HTR-8/SVneo (cell line): ENCODE measurements at regions not wholly inside any gene's neighbourhood (a gene's known extent, or its start where the extent isn't known, plus 50 kb on each side); places are given as distances from the start of the nearest gene placed in this dataset.

ENCODE experiments used
- DNase-seq: peaks from one replicate; pipeline ENCODE4 v3.0.0; 2011; ENCODE audit warnings: low spot score, mixed read lengths; ENCODE audit not compliant: insufficient read length
- FAIRE-seq: peaks from 2 replicates; lab custom pipeline; 2011; peaks lifted over from hg19 to GRCh38; lab: Jason Lieb, UNC

GRCh38 chr4:117422297-117422696 is 336.9 kb upstream of the TRAM1L1 start:
- no peak for FAIRE-seq
- no peak for DNase-seq

- DNase-seq: no peak
- no peak for FAIRE-seq
These were observed 340.3 kb upstream of the TRAM1L1 start for GRCh38 chr4:117425636-117426035.

- DNase-seq: no peak
- no peak for FAIRE-seq
These were observed 343.2 kb upstream of the TRAM1L1 start for GRCh38 chr4:117428536-117428935.

- DNase-seq: no peak
- FAIRE-seq: no peak
These were observed 343.7 kb upstream of the TRAM1L1 start for GRCh38 chr4:117429061-117429460.

- DNase-seq: no peak
- no peak for FAIRE-seq
These were observed 344.1 kb upstream of the TRAM1L1 start for GRCh38 chr4:117429506-117429905.

GRCh38 chr4:117434424-117434823 is 349.0 kb upstream of the TRAM1L1 start:
- no peak for DNase-seq
- no peak for FAIRE-seq

- FAIRE-seq (no peak), DNase-seq (no peak)
These were observed 362.5 kb upstream of the TRAM1L1 start for GRCh38 chr4:117447925-117448324.

GRCh38 chr4:117455088-117455487 is 369.7 kb upstream of the TRAM1L1 start:
- no peak for FAIRE-seq
- no peak for DNase-seq

- FAIRE-seq (no peak), DNase-seq (no peak)
These were observed 381.0 kb upstream of the TRAM1L1 start for GRCh38 chr4:117466388-117466787.

GRCh38 chr4:117467404-117467803 is 382.0 kb upstream of the TRAM1L1 start:
- FAIRE-seq (no peak), DNase-seq (no peak)

GRCh38 chr4:117474987-117475386 is 389.6 kb upstream of the TRAM1L1 start:
- FAIRE-seq: no peak
- DNase-seq: no peak

- FAIRE-seq (no peak), DNase-seq (no peak)
These were observed 392.5 kb upstream of the TRAM1L1 start for GRCh38 chr4:117477925-117478324.

GRCh38 chr4:117478702-117479101 is 393.3 kb upstream of the TRAM1L1 start:
- DNase-seq (no peak), FAIRE-seq (no peak)

GRCh38 chr4:117479673-117480072 is 394.3 kb upstream of the TRAM1L1 start:
- FAIRE-seq: no peak

GRCh38 chr4:117481742-117482141 is 396.4 kb upstream of the TRAM1L1 start:
- FAIRE-seq (no peak), DNase-seq (no peak)

More at GRCh38 chr4:117479673-117480072, 394.3 kb upstream of the TRAM1L1 start:
- no peak for DNase-seq

GRCh38 chr4:117488692-117489091 is 403.3 kb upstream of the TRAM1L1 start:
- FAIRE-seq: no peak
- no peak for DNase-seq

- DNase-seq (no peak), FAIRE-seq (no peak)
These were observed 403.7 kb upstream of the TRAM1L1 start for GRCh38 chr4:117489107-117489506.

- no peak for FAIRE-seq
These were observed 406.1 kb upstream of the TRAM1L1 start for GRCh38 chr4:117491516-117491915.

GRCh38 chr4:117495802-117496201 is 410.4 kb upstream of the TRAM1L1 start:
- no peak for DNase-seq
- no peak for FAIRE-seq

More at GRCh38 chr4:117491516-117491915, 406.1 kb upstream of the TRAM1L1 start:
- no peak for DNase-seq

GRCh38 chr4:117512414-117512813 is 427.0 kb upstream of the TRAM1L1 start:
- FAIRE-seq: no peak
- DNase-seq: no peak

GRCh38 chr4:117514391-117515175 is 429.2 kb upstream of the TRAM1L1 start:
- FAIRE-seq (no peak), DNase-seq (no peak)

GRCh38 chr4:117515921-117516320 is 430.5 kb upstream of the TRAM1L1 start:
- FAIRE-seq: no peak
- no peak for DNase-seq
